ENCODE measurements at regions not wholly inside any gene's neighbourhood (a gene's known extent, or its start where the extent isn't known, plus 50 kb on each side); places are given as distances from the start of the nearest gene placed in this dataset.
A peak's percentile ranks its signal among the peaks of the same experiment; 100 is the strongest.
"Not testable (repeated sequence)": the region's sequence is repeated elsewhere in the genome, so short reads cannot be mapped to it uniquely, and the experiment has no call there.

- not testable (repeated sequence) for H3K9me3 ChIP-seq (replicated peaks in 1 of 11); H4K20me1 ChIP-seq; H3K4me1 ChIP-seq; H3K27me3 ChIP-seq; H3K4me3 ChIP-seq; H3K4me2 ChIP-seq; H3K9ac ChIP-seq; H3K27ac ChIP-seq; H3K36me3 ChIP-seq
Observed at GRCh38 chr18:5830902-5831301, 64.4 kb downstream of the TMEM200C start.

GRCh38 chr18:5828913-5829312 is 66.4 kb downstream of the TMEM200C start:
- Histone ChIP-seq H3K4me3 (no peak overlapping the region), H3K27ac (no peak overlapping the region), H3K9me3 (replicated peaks in 1 of 11) (no peaks in the 10 kb centered on the region), H3K4me1 (peaks cover 0 to 17% (median 0%) of the 10 kb centered on the region in 10 experiments; a peak in 5 of 20 replicates), H3K36me3 (no peaks in the 10 kb centered on the region), H3K9ac (no peak overlapping the region), H3K27me3 (no peaks in the 10 kb centered on the region), H3K4me2 (no peak overlapping the region), H4K20me1 (no peaks in the 10 kb centered on the region)
- no peak for TF ChIP-seq Cebpa-rat (IDR thresholded peaks at IDR 0.05)

GRCh38 chr18:5825663-5826062 is 69.7 kb downstream of the TMEM200C start:
- H3K27ac ChIP-seq = no peak overlapping the region
- H3K4me3 ChIP-seq = no peak overlapping the region
- H3K4me1 ChIP-seq = peaks cover 0 to 19% (median 0%) of the 10 kb centered on the region in 10 experiments; a peak in 5 of 20 replicates
- peaks cover 0 to 7% (median 0%) of the 10 kb centered on the region in 11 experiments; a peak in 1 of 22 replicates for H3K9me3 ChIP-seq (replicated peaks in 1 of 11)
- no peaks in the 10 kb centered on the region for H4K20me1 ChIP-seq
- H3K36me3 ChIP-seq = no peaks in the 10 kb centered on the region
- H3K27me3 ChIP-seq = no peaks in the 10 kb centered on the region
- no peak overlapping the region for H3K9ac ChIP-seq
- no peak overlapping the region for H3K4me2 ChIP-seq
- no peak for TF ChIP-seq Cebpa-rat (IDR thresholded peaks at IDR 0.05)

GRCh38 chr18:5824370-5824984 is 70.8 kb downstream of the TMEM200C start:
- Histone ChIP-seq H4K20me1 (no peaks in the 10 kb centered on the region), H3K4me3 (no peak overlapping the region), H3K36me3 (no peaks in the 10 kb centered on the region), H3K9me3 (replicated peaks in 1 of 11) (peaks cover 0 to 7% (median 0%) of the 10 kb centered on the region in 11 experiments; a peak in 1 of 22 replicates), H3K4me2 (peak overlapping the region in 2 of 11 experiments; percentile 18 to 65; a peak in 4 of 22 replicates), H3K27ac (no peak overlapping the region), H3K4me1 (peaks cover 0 to 26% (median 0%) of the 10 kb centered on the region in 10 experiments; a peak in 5 of 20 replicates), H3K9ac (no peak overlapping the region), H3K27me3 (no peaks in the 10 kb centered on the region)
- TF ChIP-seq Cebpa-rat (IDR thresholded peaks at IDR 0.05) = no peak

- Histone ChIP-seq H3K27me3 (no peaks in the 10 kb centered on the region), H4K20me1 (no peaks in the 10 kb centered on the region), H3K9ac (peak overlapping the region in 3 of 11 experiments; percentile 42 to 61 (median 52); a peak in 3 of 22 replicates), H3K4me1 (peaks cover 0 to 36% (median 2%) of the 10 kb centered on the region in 10 experiments; a peak in 7 of 20 replicates), H3K9me3 (replicated peaks in 1 of 11) (peaks cover 0 to 7% (median 0%) of the 10 kb centered on the region in 11 experiments; a peak in 1 of 22 replicates), H3K4me2 (peak overlapping the region in 5 of 11 experiments; percentile 18 to 84 (median 55); a peak in 7 of 22 replicates), H3K36me3 (no peaks in the 10 kb centered on the region), H3K27ac (peak overlapping the region in 5 of 11 experiments; percentile 47 to 91 (median 75); a peak in 9 of 22 replicates), H3K4me3 (no peak overlapping the region)
- no peak for TF ChIP-seq Cebpa-rat (IDR thresholded peaks at IDR 0.05)
Observed at GRCh38 chr18:5817816-5818215, 77.5 kb downstream of the TMEM200C start.

GRCh38 chr18:5806860-5807259 is 88.5 kb downstream of the TMEM200C start:
- no peaks in the 10 kb centered on the region for H3K4me1 ChIP-seq
- no peak for TF ChIP-seq Cebpa-rat (IDR thresholded peaks at IDR 0.05)
- H3K9ac ChIP-seq = no peak overlapping the region
- no peak overlapping the region for H3K4me2 ChIP-seq
- no peaks in the 10 kb centered on the region for H3K27me3 ChIP-seq
- no peaks in the 10 kb centered on the region for H4K20me1 ChIP-seq
- H3K9me3 ChIP-seq (replicated peaks in 1 of 11) = peaks cover 26 to 62% (median 39%) of the 10 kb centered on the region in 11 experiments
- H3K4me3 ChIP-seq = no peak overlapping the region
- no peak overlapping the region for H3K27ac ChIP-seq
- H3K36me3 ChIP-seq = peaks cover 0 to 5% (median 0%) of the 10 kb centered on the region in 11 experiments; a peak in 1 of 22 replicates

GRCh38 chr18:5787936-5788335 is 107.4 kb downstream of the TMEM200C start:
- no peak overlapping the region for H3K4me2 ChIP-seq
- H4K20me1 ChIP-seq = no peaks in the 10 kb centered on the region
- H3K4me3 ChIP-seq = no peak overlapping the region
- H3K27me3 ChIP-seq = no peaks in the 10 kb centered on the region
- peaks cover 4 to 37% (median 16%) of the 10 kb centered on the region in 11 experiments; a peak in 17 of 22 replicates for H3K9me3 ChIP-seq (replicated peaks in 1 of 11)
- no peaks in the 10 kb centered on the region for H3K4me1 ChIP-seq
- no peak for TF ChIP-seq Cebpa-rat (IDR thresholded peaks at IDR 0.05)
- no peak overlapping the region for H3K9ac ChIP-seq
- no peaks in the 10 kb centered on the region for H3K36me3 ChIP-seq
- no peak overlapping the region for H3K27ac ChIP-seq

GRCh38 chr18:5779922-5780321 is 115.4 kb downstream of the TMEM200C start:
- H3K4me2 ChIP-seq = no peak overlapping the region
- H3K4me3 ChIP-seq = no peak overlapping the region
- no peak overlapping the region for H3K27ac ChIP-seq
- no peak overlapping the region for H3K9ac ChIP-seq
- H4K20me1 ChIP-seq = no peaks in the 10 kb centered on the region
- H3K4me1 ChIP-seq = no peaks in the 10 kb centered on the region
- peaks cover 4 to 19% (median 16%) of the 10 kb centered on the region in 11 experiments; a peak in 17 of 22 replicates for H3K9me3 ChIP-seq (replicated peaks in 1 of 11)
- no peaks in the 10 kb centered on the region for H3K27me3 ChIP-seq
- H3K36me3 ChIP-seq = no peaks in the 10 kb centered on the region
- TF ChIP-seq Cebpa-rat (IDR thresholded peaks at IDR 0.05) = no peak

GRCh38 chr18:5772306-5773105 is 122.8 kb downstream of the TMEM200C start:
- H3K27ac ChIP-seq = no peak overlapping the region
- no peaks in the 10 kb centered on the region for H3K4me1 ChIP-seq
- H3K9me3 ChIP-seq (replicated peaks in 1 of 11) = no peaks in the 10 kb centered on the region; a peak in 1 of 22 replicates
- H3K27me3 ChIP-seq = no peaks in the 10 kb centered on the region
- no peak overlapping the region for H3K4me3 ChIP-seq
- no peaks in the 10 kb centered on the region for H3K36me3 ChIP-seq
- H3K4me2 ChIP-seq = no peak overlapping the region
- no peak overlapping the region for H3K9ac ChIP-seq
- no peaks in the 10 kb centered on the region for H4K20me1 ChIP-seq
- TF ChIP-seq Cebpa-rat (IDR thresholded peaks at IDR 0.05) = no peak
